ENCODE measurements at regions not wholly inside any gene's neighbourhood (a gene's known extent, or its start where the extent isn't known, plus 50 kb on each side); places are given as distances from the start of the nearest gene placed in this dataset.
"Not testable (repeated sequence)": the region's sequence is repeated elsewhere in the genome, so short reads cannot be mapped to it uniquely, and the experiment has no call there.

- intact Hi-C loops (cut with DNase I): no loop called here
- TF ChIP-seq, protein P1, sequence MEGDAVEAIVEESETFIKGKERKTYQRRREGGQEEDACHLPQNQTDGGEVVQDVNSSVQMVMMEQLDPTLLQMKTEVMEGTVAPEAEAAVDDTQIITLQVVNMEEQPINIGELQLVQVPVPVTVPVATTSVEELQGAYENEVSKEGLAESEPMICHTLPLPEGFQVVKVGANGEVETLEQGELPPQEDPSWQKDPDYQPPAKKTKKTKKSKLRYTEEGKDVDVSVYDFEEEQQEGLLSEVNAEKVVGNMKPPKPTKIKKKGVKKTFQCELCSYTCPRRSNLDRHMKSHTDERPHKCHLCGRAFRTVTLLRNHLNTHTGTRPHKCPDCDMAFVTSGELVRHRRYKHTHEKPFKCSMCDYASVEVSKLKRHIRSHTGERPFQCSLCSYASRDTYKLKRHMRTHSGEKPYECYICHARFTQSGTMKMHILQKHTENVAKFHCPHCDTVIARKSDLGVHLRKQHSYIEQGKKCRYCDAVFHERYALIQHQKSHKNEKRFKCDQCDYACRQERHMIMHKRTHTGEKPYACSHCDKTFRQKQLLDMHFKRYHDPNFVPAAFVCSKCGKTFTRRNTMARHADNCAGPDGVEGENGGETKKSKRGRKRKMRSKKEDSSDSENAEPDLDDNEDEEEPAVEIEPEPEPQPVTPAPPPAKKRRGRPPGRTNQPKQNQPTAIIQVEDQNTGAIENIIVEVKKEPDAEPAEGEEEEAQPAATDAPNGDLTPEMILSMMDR (IDR thresholded peaks at IDR 0.05): no peak
- TF ChIP-seq POLR2A (IDR thresholded peaks at IDR 0.05; ENCODE audit: low read depth): no peak
- no peak for TF ChIP-seq EP300 (IDR thresholded peaks at IDR 0.05)
- TF ChIP-seq POLR2AphosphoS5 (IDR thresholded peaks at IDR 0.05): no peak
- no peak overlapping the region for H3K27ac ChIP-seq (replicated peaks in 1 of 4)
- 66% methylated on average over 8 of the region's 8 CpGs for WGBS
- H3K4me3 ChIP-seq: no peak overlapping the region
- no peaks in the 10 kb centered on the region for H3K36me3 ChIP-seq
- no peaks in the 10 kb centered on the region for H3K9me3 ChIP-seq
- DNase-seq (ENCODE audit: extremely low spot score): no peak
- H3K27me3 ChIP-seq: no peaks in the 10 kb centered on the region
- peaks cover 0 to 11% (median 0%) of the 10 kb centered on the region in 4 donors for H3K4me1 ChIP-seq
Measured at GRCh38 chr4:13700021-13700857, 72.7 kb upstream of the BOD1L1 start.

DNA sequence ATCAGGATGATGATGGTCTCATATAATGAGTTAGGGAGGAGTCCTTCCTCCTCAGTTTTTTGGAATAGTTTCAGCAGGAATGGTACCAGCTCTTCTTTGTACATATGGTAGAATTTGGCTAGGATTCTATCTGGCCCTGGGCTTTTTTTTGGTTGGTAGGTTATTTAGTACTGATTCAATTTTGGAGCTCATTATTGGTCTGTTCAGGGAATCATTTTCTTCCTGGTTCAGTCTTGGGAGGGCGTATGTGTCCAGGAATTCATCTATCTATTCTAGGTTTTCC, 73.3 kb upstream of the BOD1L1 start:
- H3K27ac ChIP-seq (replicated peaks in 1 of 4); H3K36me3 ChIP-seq; intact Hi-C loops (cut with DNase I); H3K27me3 ChIP-seq; H3K9me3 ChIP-seq; H3K4me3 ChIP-seq; DNase-seq (ENCODE audit: extremely low spot score): not testable (repeated sequence)
- peaks cover 0 to 11% (median 1%) of the 10 kb centered on the region in 4 donors for H3K4me1 ChIP-seq
- 65% methylated on average over 1 of the region's 1 CpG for WGBS

DNA sequence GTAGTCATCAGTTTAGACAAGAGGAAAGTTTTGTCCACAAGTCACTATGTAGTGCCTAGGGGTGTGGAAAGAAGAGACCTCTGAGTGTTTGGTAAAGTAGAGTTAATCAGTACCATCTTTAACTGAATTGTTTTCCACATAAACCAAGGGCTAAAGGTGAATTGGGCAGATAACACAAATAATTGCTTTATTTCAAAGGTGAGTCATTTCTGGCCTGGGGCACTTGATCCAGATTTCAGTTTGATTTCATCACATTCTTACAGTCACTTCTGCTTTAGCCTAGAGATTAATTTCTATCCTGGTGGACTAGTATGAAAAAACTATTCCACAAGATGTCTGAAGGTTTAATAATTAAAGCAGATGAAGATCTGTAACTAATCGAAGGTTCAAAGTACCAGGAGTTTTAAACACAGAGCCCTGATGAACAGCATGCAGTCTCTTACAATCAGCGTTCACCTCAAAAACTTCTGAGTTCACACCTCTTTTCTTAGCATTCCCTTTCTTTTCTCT, 74.5 kb upstream of the BOD1L1 start:
- H3K36me3 ChIP-seq: no peaks in the 10 kb centered on the region
- H3K4me1 ChIP-seq: peaks cover 0 to 11% (median 2%) of the 10 kb centered on the region in 4 donors
- no peaks in the 10 kb centered on the region for H3K9me3 ChIP-seq
- H3K27me3 ChIP-seq: no peaks in the 10 kb centered on the region
- no peak for DNase-seq (ENCODE audit: extremely low spot score)
- intact Hi-C loops (cut with DNase I): no loop called here
- H3K4me3 ChIP-seq: no peak overlapping the region
- 82% methylated on average over 2 of the region's 2 CpGs for whole genome bisulfite sequencing
- H3K27ac ChIP-seq (replicated peaks in 1 of 4): no peak overlapping the region
- TF ChIP-seq POLR2AphosphoS5 (IDR thresholded peaks at IDR 0.05): no peak
- TF ChIP-seq, protein P1 (IDR thresholded peaks at IDR 0.05): no peak
- no peak for TF ChIP-seq EP300 (IDR thresholded peaks at IDR 0.05)
- TF ChIP-seq POLR2A (IDR thresholded peaks at IDR 0.05; ENCODE audit: low read depth): no peak

DNA sequence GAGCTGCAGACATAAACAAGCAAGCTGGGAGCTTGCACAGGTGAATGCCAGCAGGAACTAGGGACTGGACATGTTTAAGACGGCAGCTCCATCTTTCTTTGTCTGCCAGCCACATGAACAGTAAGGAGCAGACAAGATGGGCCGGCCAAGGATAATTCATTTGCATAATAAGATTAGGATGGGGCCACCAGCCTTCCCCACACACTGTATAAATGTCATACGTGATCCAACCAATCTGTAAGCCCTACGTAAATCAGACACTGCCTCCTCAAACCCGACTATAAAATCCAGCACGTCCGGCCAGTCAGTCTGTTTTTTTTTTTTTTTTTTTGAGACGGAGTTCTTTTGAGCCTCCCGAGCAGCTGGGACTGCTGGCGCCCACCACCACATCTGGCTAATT, 75.6 kb upstream of the BOD1L1 start:
- H3K4me1 ChIP-seq: peaks cover 0 to 11% (median 2%) of the 10 kb centered on the region in 4 donors
- no peak overlapping the region for H3K4me3 ChIP-seq
- no peaks in the 10 kb centered on the region for H3K36me3 ChIP-seq
- H3K27ac ChIP-seq (replicated peaks in 1 of 4): no peak overlapping the region
- intact Hi-C loops (cut with DNase I): no loop called here
- WGBS: 80% methylated on average over 10 of the region's 10 CpGs
- H3K9me3 ChIP-seq: no peaks in the 10 kb centered on the region
- H3K27me3 ChIP-seq: no peaks in the 10 kb centered on the region
- DNase-seq (ENCODE audit: extremely low spot score): no peak
- TF ChIP-seq POLR2AphosphoS5 (IDR thresholded peaks at IDR 0.05) (no peak), EP300 (IDR thresholded peaks at IDR 0.05) (no peak), POLR2A (IDR thresholded peaks at IDR 0.05; ENCODE audit: low read depth) (no peak)
- TF ChIP-seq, protein P1 (IDR thresholded peaks at IDR 0.05): no peak

GRCh38 chr4:13704035-13704434, 76.5 kb upstream of the BOD1L1 start:
- TF ChIP-seq, protein P1 (IDR thresholded peaks at IDR 0.05): no peak
- TF ChIP-seq POLR2A (IDR thresholded peaks at IDR 0.05; ENCODE audit: low read depth) (no peak), EP300 (IDR thresholded peaks at IDR 0.05) (no peak), POLR2AphosphoS5 (IDR thresholded peaks at IDR 0.05) (no peak)
- H3K27me3 ChIP-seq: no peaks in the 10 kb centered on the region
- H3K27ac ChIP-seq (replicated peaks in 1 of 4): no peak overlapping the region
- no peaks in the 10 kb centered on the region for H3K9me3 ChIP-seq
- intact Hi-C loops (cut with DNase I): no loop called here
- no peak overlapping the region for H3K4me3 ChIP-seq
- WGBS: 57% methylated on average over 2 of the region's 2 CpGs
- no peak for DNase-seq (ENCODE audit: extremely low spot score)
- peaks cover 0 to 11% (median 2%) of the 10 kb centered on the region in 4 donors for H3K4me1 ChIP-seq
- no peaks in the 10 kb centered on the region for H3K36me3 ChIP-seq

Data from esophagus muscularis mucosa (tissue), 4 donors.